Kidney (tissue), 13 donors: ENCODE measurements at regions not wholly inside any gene's neighbourhood (a gene's known extent, or its start where the extent isn't known, plus 50 kb on each side); places are given as distances from the start of the nearest gene placed in this dataset.

Source experiments
- DNase-seq, 5 donors: peaks; one replicate each; pipeline ENCODE4 v3.0.0-alpha.2; 2013 to 2020
- FAIRE-seq: peaks from 2 replicates; lab custom pipeline; 2012; peaks lifted over from hg19 to GRCh38; lab: Jason Lieb, UNC
- H3K27ac ChIP-seq, 2 donors: one replicate each; pipeline ENCODE4 v1.7.0; 2013; ENCODE audit warnings: low read depth in 2 of 2, low read length in 2 of 2, inconsistent platforms in 1 of 2
- H3K27me3 ChIP-seq: one replicate; pipeline ENCODE4 v1.7.1; 2013; ENCODE audit warnings: low read length, inconsistent platforms; ENCODE audit not compliant: control insufficient read depth, insufficient read depth
- H3K36me3 ChIP-seq, 3 donors: one replicate each; pipeline versions ENCODE4 v1.7.0 to v1.7.1; 2013; ENCODE audit warnings: low read length in 3 of 3, control low read depth in 1 of 3, inconsistent platforms in 1 of 3; ENCODE audit not compliant: insufficient read depth in 3 of 3, control insufficient read depth in 2 of 3
- H3K4me1 ChIP-seq, 3 donors: one replicate each; pipeline versions ENCODE4 v1.7.0 to v1.7.1; 2013; ENCODE audit warnings: low read length in 3 of 3, inconsistent platforms in 1 of 3, low read depth in 1 of 3; ENCODE audit not compliant: control insufficient read depth in 2 of 3, insufficient read depth in 2 of 3
- H3K4me3 ChIP-seq, 3 donors: one replicate each; pipeline versions ENCODE4 v1.7.0 to v1.8.1; 2013; ENCODE audit warnings: low read length in 3 of 3, control low read depth in 1 of 3, inconsistent platforms in 1 of 3
- H3K9ac ChIP-seq, 3 donors: one replicate each; pipeline versions ENCODE4 v1.7.0 to v1.7.1; 2013; ENCODE audit warnings: low read length in 3 of 3, control low read depth in 1 of 3, inconsistent platforms in 1 of 3
- H3K9me3 ChIP-seq, 3 donors: one replicate each; pipeline versions ENCODE4 v1.7.0 to v1.7.1; 2013; ENCODE audit warnings: low read length in 3 of 3, control low read depth in 1 of 3, inconsistent platforms in 1 of 3; ENCODE audit not compliant: control insufficient read depth in 2 of 3, insufficient read depth in 1 of 3
- intact Hi-C: fragments of 100-400 bp; cut with DNase I; formaldehyde crosslinking; loops from one replicate; pipeline ENCODE4 v1.11.1; 2022
- TF ChIP-seq, protein P1 (sequence below): IDR thresholded peaks from 3 replicates; pipeline ENCODE4 v1.5.1; 2012; ENCODE audit warnings: mild to moderate bottlenecking, moderate library complexity, borderline replicate concordance; ENCODE audit not compliant: insufficient read depth; ENCODE audit errors: extremely low read depth
- donor health status: control.
- donor health status: control.
- donor health status: control.
- donor health status: control.
- donor health status: control.
- donor health status: DM: yes; HTN: yes; CAD: no.
- donor health status: Normal renal cell carcinoma (clear cell type).

DNA sequence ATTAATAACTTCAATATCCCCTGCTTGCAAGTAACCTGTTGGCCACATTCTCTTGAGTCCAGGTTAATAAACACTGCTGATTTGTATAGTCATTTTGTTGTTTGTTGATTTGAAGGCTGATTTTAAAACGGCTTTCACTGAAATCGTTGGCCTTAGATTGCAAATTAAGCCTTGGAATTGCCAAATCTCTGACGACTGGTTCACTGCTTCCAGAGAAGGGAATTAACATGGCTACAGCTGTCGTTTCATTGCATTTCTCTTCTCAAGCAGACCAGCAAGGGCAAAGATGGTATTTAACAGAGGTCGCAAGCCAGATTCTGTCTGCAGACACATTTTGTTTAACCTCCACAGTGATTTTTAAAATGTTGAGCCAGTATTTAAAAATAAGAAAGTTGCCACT, 470.9 kb downstream of the TFAP2A start:
- Histone ChIP-seq H3K36me3 (no peaks in the 10 kb centered on the region), H3K9me3 (no peaks in the 10 kb centered on the region), H3K27me3 (no peaks in the 10 kb centered on the region), H3K9ac (no peak overlapping the region), H3K4me3 (no peak overlapping the region), H3K27ac (no peak overlapping the region), H3K4me1 (no peaks in the 10 kb centered on the region)
- TF ChIP-seq, protein P1, sequence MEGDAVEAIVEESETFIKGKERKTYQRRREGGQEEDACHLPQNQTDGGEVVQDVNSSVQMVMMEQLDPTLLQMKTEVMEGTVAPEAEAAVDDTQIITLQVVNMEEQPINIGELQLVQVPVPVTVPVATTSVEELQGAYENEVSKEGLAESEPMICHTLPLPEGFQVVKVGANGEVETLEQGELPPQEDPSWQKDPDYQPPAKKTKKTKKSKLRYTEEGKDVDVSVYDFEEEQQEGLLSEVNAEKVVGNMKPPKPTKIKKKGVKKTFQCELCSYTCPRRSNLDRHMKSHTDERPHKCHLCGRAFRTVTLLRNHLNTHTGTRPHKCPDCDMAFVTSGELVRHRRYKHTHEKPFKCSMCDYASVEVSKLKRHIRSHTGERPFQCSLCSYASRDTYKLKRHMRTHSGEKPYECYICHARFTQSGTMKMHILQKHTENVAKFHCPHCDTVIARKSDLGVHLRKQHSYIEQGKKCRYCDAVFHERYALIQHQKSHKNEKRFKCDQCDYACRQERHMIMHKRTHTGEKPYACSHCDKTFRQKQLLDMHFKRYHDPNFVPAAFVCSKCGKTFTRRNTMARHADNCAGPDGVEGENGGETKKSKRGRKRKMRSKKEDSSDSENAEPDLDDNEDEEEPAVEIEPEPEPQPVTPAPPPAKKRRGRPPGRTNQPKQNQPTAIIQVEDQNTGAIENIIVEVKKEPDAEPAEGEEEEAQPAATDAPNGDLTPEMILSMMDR: no peak
- FAIRE-seq (no peak), DNase-seq (no peak)
- intact Hi-C loops: no loop called here

DNA sequence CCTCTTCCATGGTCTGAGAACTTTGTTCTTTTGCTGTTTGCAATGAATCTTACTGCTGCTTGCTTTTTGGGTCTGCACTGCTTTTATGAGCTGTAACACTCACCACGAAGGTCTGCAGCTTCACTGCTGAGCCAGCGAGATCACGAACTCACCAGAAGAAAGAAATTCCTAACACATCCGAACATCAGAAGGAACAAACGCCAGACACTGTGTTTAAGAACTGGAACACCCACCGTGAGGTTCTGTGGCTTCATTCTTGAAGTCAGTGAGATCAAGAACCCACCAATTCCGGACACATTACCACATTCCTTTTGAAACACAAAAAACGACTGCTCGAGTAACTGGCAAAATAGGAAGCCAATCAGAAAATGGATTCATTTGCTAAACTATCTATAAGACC, 471.8 kb downstream of the TFAP2A start:
- H3K9me3 ChIP-seq: no peaks in the 10 kb centered on the region
- no peaks in the 10 kb centered on the region for H3K36me3 ChIP-seq
- no peak overlapping the region for H3K9ac ChIP-seq
- H3K4me3 ChIP-seq: no peak overlapping the region
- H3K4me1 ChIP-seq: no peaks in the 10 kb centered on the region
- FAIRE-seq: no peak
- intact Hi-C loops: no loop called here
- H3K27me3 ChIP-seq: no peaks in the 10 kb centered on the region
- TF ChIP-seq, protein P1: no peak
- no peak overlapping the region for H3K27ac ChIP-seq
- DNase-seq: no peak

GRCh38 chr6:9942131-9942530, 472.7 kb downstream of the TFAP2A start:
- no peak overlapping the region for H3K9ac ChIP-seq
- intact Hi-C loops: no loop called here
- H3K4me3 ChIP-seq: no peak overlapping the region
- H3K9me3 ChIP-seq: no peaks in the 10 kb centered on the region
- no peaks in the 10 kb centered on the region for H3K27me3 ChIP-seq
- DNase-seq: no peak
- H3K36me3 ChIP-seq: no peaks in the 10 kb centered on the region
- no peaks in the 10 kb centered on the region for H3K4me1 ChIP-seq
- TF ChIP-seq, protein P1: no peak
- FAIRE-seq: no peak
- no peak overlapping the region for H3K27ac ChIP-seq

DNA sequence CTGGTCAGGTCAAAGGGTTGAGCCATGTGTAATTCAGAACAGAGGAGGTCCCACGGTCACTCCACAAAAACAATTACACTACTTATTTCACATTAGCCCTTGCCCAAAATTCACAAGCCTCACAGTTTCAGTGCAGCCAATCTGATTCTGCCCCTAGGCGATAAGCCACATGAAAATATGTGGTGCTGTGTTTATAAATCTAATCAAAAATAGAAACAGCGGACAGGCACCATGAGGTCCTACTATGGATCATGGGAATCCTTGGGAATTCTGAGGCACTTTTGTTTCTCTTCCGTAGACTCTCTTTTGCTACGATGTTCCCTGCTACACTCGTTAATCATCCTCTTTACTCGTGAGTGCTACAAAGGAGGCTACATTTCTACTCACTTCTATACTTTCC, 476.1 kb downstream of the TFAP2A start:
- Histone ChIP-seq H3K9ac (no peak overlapping the region), H3K4me3 (no peak overlapping the region), H3K4me1 (no peaks in the 10 kb centered on the region), H3K36me3 (no peaks in the 10 kb centered on the region), H3K9me3 (no peaks in the 10 kb centered on the region), H3K27me3 (no peaks in the 10 kb centered on the region), H3K27ac (no peak overlapping the region)
- intact Hi-C loops: no loop called here
- FAIRE-seq (no peak), DNase-seq (no peak)
- TF ChIP-seq, protein P1: no peak
